WTC11 (cell line): ENCODE measurements at regions not wholly inside any gene's neighbourhood (a gene's known extent, or its start where the extent isn't known, plus 50 kb on each side); places are given as distances from the start of the nearest gene placed in this dataset.

ENCODE experiments used
- ATAC-seq: fragments of 200-7000 bp; cut with Tn5 transposase; 2 replicates; pipeline ENCODE4 v1.10.0; 2021; ENCODE audit warnings: mild to moderate bottlenecking, moderate library complexity
- CTCF ChIA-PET: fragments of 300-600 bp; sonication (Branson Sonifier 250); formaldehyde crosslinking; loops from one replicate; lab custom pipeline; 2021; ENCODE audit warnings: antibody characterized with exemption; lab: Charles Lee
- POLR2A ChIA-PET: fragments of 350-600 bp; sonication (Branson Sonifier 250); formaldehyde crosslinking; loops from one replicate; lab custom pipeline; 2021; ENCODE audit warnings: antibody characterized with exemption; lab: Charles Lee
- DNase-seq: peaks from one replicate; pipeline ENCODE4 v3.0.0; 2021; ENCODE audit warnings: low spot score
- H3K27ac Mint-ChIP-seq: 2 replicates; pipeline ENCODE4 v1.8.0; 2021; ENCODE audit warnings: mixed read lengths
- H3K27me3 Mint-ChIP-seq: 2 replicates; pipeline ENCODE4 v1.8.0; 2021; ENCODE audit warnings: low read depth, mild to moderate bottlenecking, moderate library complexity, mixed read lengths
- H3K36me3 Mint-ChIP-seq: 2 replicates; pipeline ENCODE4 v1.8.0; 2021; ENCODE audit warnings: mixed read lengths
- H3K4me1 Mint-ChIP-seq: 2 replicates; pipeline ENCODE4 v1.8.0; 2022; ENCODE audit warnings: mixed read lengths
- H3K4me3 Mint-ChIP-seq: 2 replicates; pipeline ENCODE4 v1.8.0; 2021; ENCODE audit warnings: mild to moderate bottlenecking, moderate library complexity, mixed read lengths
- H3K9me3 Mint-ChIP-seq: 2 replicates; pipeline ENCODE4 v1.8.0; 2021; ENCODE audit warnings: mixed read lengths
- ELF4 ChIP-seq: sonication (generic); formaldehyde crosslinking; IDR thresholded peaks from 2 replicates; pipeline ENCODE4 v1.8.1; 2022; ENCODE audit warnings: low read depth, mild to moderate bottlenecking, moderate library complexity, missing genetic modification reagents
- FOXP1 ChIP-seq: sonication (generic); formaldehyde crosslinking; IDR thresholded peaks from 2 replicates; pipeline ENCODE4 v1.8.0; 2022; ENCODE audit warnings: missing genetic modification reagents, mild to moderate bottlenecking, moderate library complexity, borderline replicate concordance
- MXD4 ChIP-seq: fragments of 250-450 bp; sonication (Bioruptor Pico); IDR thresholded peaks from 2 replicates; pipeline ENCODE4 v1.8.0; 2021; ENCODE audit warnings: mild to moderate bottlenecking, moderate library complexity, borderline replicate concordance
- MYBL2 ChIP-seq: sonication (generic); formaldehyde crosslinking; IDR thresholded peaks from 2 replicates; pipeline ENCODE4 v1.8.1; 2023; ENCODE audit warnings: mild to moderate bottlenecking, moderate library complexity, missing genetic modification reagents
- NR2C2 ChIP-seq: sonication (generic); formaldehyde crosslinking; IDR thresholded peaks from 2 replicates; pipeline ENCODE4 v1.8.0; 2022; ENCODE audit warnings: mild to moderate bottlenecking, missing genetic modification reagents
- OVOL2 ChIP-seq: fragments of 250-450 bp; sonication (Bioruptor Pico); IDR thresholded peaks from 2 replicates; pipeline ENCODE4 v1.9.0; 2021; ENCODE audit warnings: mild to moderate bottlenecking, borderline replicate concordance
- PRRX2 ChIP-seq: fragments of 250-450 bp; sonication (Bioruptor Pico); IDR thresholded peaks from 2 replicates; pipeline ENCODE4 v1.8.0; 2021; ENCODE audit warnings: mild to moderate bottlenecking
- RELA ChIP-seq: sonication (generic); formaldehyde crosslinking; IDR thresholded peaks from 2 replicates; pipeline ENCODE4 v1.8.1; 2022; ENCODE audit warnings: missing genetic modification reagents, mild to moderate bottlenecking, borderline replicate concordance
- RORB ChIP-seq: fragments of 250-450 bp; sonication (Bioruptor Pico); IDR thresholded peaks from 2 replicates; pipeline ENCODE4 v1.9.0; 2021; ENCODE audit warnings: mild to moderate bottlenecking
- SP1 ChIP-seq: sonication (generic); formaldehyde crosslinking; conservative IDR thresholded peaks from 2 replicates; pipeline ENCODE4 v1.8.1; 2022; ENCODE audit warnings: missing genetic modification reagents
- ZNF138 ChIP-seq: sonication (generic); formaldehyde crosslinking; conservative IDR thresholded peaks from 2 replicates; pipeline ENCODE4 v1.8.1; 2022; ENCODE audit warnings: mild to moderate bottlenecking, moderate library complexity, missing genetic modification reagents
- ZNF396 ChIP-seq: fragments of 250-450 bp; sonication (Bioruptor Pico); IDR thresholded peaks from 2 replicates; pipeline ENCODE4 v1.8.0; 2021; ENCODE audit warnings: mild to moderate bottlenecking, moderate library complexity, borderline replicate concordance
- ZNF416 ChIP-seq: fragments of 250-450 bp; sonication (Bioruptor Pico); IDR thresholded peaks from 2 replicates; pipeline ENCODE4 v1.9.0; 2021; ENCODE audit warnings: mild to moderate bottlenecking, inconsistent platforms
- TF ChIP-seq, protein P1 (sequence below): fragments of 250-450 bp; sonication (Bioruptor Pico); IDR thresholded peaks from 2 replicates; pipeline ENCODE4 v2.1.2; 2022; ENCODE audit warnings: mild to moderate bottlenecking, moderate library complexity
- TF ChIP-seq, protein P2 (sequence below): fragments of 200-600 bp; IDR thresholded peaks from 2 replicates; pipeline ENCODE4 v1.8.0; 2022; ENCODE audit warnings: antibody characterized with exemption
- TF ChIP-seq, protein P3 (sequence below): sonication (generic); formaldehyde crosslinking; IDR thresholded peaks from 2 replicates; pipeline ENCODE4 v1.8.0; 2022; ENCODE audit warnings: missing genetic modification reagents
- TF ChIP-seq, protein P4 (sequence below): fragments of 250-450 bp; sonication (Bioruptor Pico); conservative IDR thresholded peaks from 2 replicates; pipeline ENCODE4 v1.9.0; 2021; ENCODE audit warnings: mild to moderate bottlenecking
- TF ChIP-seq, protein P5 (sequence below): sonication (generic); formaldehyde crosslinking; IDR thresholded peaks from 2 replicates; pipeline ENCODE4 v1.8.1; 2023; ENCODE audit warnings: mild to moderate bottlenecking, missing genetic modification reagents
- TF ChIP-seq, protein P6 (sequence below): fragments of 250-450 bp; sonication (Bioruptor Pico); IDR thresholded peaks from 2 replicates; pipeline ENCODE4 v1.9.0; 2021; ENCODE audit warnings: mild to moderate bottlenecking

DNA sequence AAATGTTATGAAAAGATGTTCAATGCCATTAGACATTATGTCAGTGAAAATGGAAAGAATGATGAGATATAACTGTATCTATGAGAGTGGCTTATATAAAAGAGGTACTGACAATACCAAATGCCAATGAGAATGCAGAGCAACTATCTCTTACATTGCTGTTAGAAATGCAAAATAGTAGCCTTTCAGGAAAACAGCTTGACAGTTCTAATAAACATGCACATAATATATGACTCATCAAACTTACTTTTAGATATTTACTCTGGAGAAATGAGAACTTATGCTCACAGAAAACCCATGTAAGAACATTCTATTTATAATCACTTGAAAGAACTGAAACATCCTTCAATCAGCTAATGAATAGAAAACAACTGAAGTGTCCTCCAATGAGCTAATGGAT lies 996.7 kb upstream of the ADGRL4 start:
- H3K4me1 Mint-ChIP-seq: no peaks in the 10 kb centered on the region
- CTCF ChIA-PET: no interaction called here
- peaks cover 23% of the 10 kb centered on the region for H3K9me3 Mint-ChIP-seq
- H3K36me3 Mint-ChIP-seq: no peaks in the 10 kb centered on the region
- H3K4me3 Mint-ChIP-seq: no peak overlapping the region
- POLR2A ChIA-PET: no interaction called here
- no peaks in the 10 kb centered on the region for H3K27me3 Mint-ChIP-seq
- H3K27ac Mint-ChIP-seq: no peak overlapping the region
- TF ChIP-seq, protein P1, sequence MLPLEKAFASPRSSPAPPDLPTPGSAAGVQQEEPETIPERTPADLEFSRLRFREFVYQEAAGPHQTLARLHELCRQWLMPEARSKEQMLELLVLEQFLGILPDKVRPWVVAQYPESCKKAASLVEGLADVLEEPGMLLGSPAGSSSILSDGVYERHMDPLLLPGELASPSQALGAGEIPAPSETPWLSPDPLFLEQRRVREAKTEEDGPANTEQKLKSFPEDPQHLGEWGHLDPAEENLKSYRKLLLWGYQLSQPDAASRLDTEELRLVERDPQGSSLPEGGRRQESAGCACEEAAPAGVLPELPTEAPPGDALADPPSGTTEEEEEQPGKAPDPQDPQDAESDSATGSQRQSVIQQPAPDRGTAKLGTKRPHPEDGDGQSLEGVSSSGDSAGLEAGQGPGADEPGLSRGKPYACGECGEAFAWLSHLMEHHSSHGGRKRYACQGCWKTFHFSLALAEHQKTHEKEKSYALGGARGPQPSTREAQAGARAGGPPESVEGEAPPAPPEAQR (CRISPR knock-in tag): no peak
- TF ChIP-seq RORB: no peak
- TF ChIP-seq NR2C2 (CRISPR knock-in tag): no peak
- TF ChIP-seq ZNF396 (CRISPR knock-in tag): no peak
- TF ChIP-seq, protein P2, sequence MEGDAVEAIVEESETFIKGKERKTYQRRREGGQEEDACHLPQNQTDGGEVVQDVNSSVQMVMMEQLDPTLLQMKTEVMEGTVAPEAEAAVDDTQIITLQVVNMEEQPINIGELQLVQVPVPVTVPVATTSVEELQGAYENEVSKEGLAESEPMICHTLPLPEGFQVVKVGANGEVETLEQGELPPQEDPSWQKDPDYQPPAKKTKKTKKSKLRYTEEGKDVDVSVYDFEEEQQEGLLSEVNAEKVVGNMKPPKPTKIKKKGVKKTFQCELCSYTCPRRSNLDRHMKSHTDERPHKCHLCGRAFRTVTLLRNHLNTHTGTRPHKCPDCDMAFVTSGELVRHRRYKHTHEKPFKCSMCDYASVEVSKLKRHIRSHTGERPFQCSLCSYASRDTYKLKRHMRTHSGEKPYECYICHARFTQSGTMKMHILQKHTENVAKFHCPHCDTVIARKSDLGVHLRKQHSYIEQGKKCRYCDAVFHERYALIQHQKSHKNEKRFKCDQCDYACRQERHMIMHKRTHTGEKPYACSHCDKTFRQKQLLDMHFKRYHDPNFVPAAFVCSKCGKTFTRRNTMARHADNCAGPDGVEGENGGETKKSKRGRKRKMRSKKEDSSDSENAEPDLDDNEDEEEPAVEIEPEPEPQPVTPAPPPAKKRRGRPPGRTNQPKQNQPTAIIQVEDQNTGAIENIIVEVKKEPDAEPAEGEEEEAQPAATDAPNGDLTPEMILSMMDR: no peak
- TF ChIP-seq, protein P3, sequence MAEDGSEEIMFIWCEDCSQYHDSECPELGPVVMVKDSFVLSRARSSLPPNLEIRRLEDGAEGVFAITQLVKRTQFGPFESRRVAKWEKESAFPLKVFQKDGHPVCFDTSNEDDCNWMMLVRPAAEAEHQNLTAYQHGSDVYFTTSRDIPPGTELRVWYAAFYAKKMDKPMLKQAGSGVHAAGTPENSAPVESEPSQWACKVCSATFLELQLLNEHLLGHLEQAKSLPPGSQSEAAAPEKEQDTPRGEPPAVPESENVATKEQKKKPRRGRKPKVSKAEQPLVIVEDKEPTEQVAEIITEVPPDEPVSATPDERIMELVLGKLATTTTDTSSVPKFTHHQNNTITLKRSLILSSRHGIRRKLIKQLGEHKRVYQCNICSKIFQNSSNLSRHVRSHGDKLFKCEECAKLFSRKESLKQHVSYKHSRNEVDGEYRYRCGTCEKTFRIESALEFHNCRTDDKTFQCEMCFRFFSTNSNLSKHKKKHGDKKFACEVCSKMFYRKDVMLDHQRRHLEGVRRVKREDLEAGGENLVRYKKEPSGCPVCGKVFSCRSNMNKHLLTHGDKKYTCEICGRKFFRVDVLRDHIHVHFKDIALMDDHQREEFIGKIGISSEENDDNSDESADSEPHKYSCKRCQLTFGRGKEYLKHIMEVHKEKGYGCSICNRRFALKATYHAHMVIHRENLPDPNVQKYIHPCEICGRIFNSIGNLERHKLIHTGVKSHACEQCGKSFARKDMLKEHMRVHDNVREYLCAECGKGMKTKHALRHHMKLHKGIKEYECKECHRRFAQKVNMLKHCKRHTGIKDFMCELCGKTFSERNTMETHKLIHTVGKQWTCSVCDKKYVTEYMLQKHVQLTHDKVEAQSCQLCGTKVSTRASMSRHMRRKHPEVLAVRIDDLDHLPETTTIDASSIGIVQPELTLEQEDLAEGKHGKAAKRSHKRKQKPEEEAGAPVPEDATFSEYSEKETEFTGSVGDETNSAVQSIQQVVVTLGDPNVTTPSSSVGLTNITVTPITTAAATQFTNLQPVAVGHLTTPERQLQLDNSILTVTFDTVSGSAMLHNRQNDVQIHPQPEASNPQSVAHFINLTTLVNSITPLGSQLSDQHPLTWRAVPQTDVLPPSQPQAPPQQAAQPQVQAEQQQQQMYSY (CRISPR knock-in tag): no peak
- no peak for TF ChIP-seq OVOL2 (CRISPR knock-in tag)
- DNase-seq (no peak), ATAC-seq (no peak)

DNA sequence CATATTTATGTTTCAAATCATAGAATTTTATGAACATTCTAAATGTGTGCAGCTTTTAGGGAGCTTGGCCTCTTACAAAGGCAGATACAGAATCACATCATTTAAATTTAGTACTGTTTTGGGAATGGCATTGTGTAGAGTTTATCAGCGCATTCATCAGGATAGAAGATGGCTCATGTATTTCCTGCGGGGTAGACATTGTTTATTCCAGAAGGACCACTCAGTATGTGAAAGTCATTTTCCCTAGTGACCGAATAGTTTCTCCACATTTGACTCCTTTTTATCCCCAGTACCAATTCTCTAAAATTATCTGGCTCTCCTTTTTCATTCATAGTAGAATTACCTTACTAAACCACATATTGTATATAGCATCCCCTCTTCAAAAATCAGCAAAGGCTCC lies 981.9 kb upstream of the ADGRL4 start:
- H3K4me3 Mint-ChIP-seq: no peak overlapping the region
- no peak for TF ChIP-seq MXD4 (CRISPR knock-in tag)
- TF ChIP-seq RELA (CRISPR knock-in tag): no peak
- TF ChIP-seq, protein P4, sequence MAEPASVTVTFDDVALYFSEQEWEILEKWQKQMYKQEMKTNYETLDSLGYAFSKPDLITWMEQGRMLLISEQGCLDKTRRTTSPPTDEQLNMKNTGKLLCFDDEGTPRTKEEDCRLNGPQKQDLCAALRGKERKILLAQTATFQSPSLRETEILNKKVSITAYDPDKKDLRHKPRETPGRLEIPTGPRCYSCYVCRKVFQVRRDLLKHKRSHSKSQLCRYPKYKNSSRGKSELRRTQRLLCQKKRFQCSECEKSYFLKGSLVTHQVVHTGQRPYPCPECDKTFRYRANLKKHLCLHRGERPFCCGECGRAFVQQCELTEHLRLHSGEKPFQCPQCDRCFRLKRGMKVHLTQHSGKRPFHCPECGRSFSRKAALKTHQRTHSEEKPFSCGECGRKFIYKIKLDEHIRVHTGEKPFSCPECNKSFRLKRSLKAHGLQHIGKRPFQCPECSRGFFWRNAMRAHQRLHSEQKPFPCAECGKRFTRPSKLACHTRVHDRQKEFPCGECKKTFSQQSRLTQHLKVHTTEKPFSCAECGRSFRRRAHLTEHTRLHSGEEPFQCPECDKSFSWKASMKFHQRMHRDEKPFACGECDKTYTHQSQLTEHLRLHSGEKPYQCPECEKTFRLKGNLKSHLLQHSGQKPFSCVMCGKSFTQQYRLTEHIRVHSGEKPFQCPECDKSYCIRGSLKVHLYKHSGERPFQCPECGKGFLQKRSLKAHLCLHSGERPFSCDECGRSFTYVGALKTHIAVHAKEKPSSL (CRISPR knock-in tag): no peak
- TF ChIP-seq MYBL2: no peak
- no peak for TF ChIP-seq ELF4 (CRISPR knock-in tag)
- TF ChIP-seq PRRX2 (CRISPR knock-in tag): no peak
- no peak for TF ChIP-seq ZNF416
- no peak for TF ChIP-seq SP1 (CRISPR knock-in tag)
- TF ChIP-seq ZNF138 (CRISPR knock-in tag): no peak
- TF ChIP-seq, protein P5, sequence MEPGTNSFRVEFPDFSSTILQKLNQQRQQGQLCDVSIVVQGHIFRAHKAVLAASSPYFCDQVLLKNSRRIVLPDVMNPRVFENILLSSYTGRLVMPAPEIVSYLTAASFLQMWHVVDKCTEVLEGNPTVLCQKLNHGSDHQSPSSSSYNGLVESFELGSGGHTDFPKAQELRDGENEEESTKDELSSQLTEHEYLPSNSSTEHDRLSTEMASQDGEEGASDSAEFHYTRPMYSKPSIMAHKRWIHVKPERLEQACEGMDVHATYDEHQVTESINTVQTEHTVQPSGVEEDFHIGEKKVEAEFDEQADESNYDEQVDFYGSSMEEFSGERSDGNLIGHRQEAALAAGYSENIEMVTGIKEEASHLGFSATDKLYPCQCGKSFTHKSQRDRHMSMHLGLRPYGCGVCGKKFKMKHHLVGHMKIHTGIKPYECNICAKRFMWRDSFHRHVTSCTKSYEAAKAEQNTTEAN (CRISPR knock-in tag): no peak
- TF ChIP-seq RORB: no peak
- TF ChIP-seq, protein P6, sequence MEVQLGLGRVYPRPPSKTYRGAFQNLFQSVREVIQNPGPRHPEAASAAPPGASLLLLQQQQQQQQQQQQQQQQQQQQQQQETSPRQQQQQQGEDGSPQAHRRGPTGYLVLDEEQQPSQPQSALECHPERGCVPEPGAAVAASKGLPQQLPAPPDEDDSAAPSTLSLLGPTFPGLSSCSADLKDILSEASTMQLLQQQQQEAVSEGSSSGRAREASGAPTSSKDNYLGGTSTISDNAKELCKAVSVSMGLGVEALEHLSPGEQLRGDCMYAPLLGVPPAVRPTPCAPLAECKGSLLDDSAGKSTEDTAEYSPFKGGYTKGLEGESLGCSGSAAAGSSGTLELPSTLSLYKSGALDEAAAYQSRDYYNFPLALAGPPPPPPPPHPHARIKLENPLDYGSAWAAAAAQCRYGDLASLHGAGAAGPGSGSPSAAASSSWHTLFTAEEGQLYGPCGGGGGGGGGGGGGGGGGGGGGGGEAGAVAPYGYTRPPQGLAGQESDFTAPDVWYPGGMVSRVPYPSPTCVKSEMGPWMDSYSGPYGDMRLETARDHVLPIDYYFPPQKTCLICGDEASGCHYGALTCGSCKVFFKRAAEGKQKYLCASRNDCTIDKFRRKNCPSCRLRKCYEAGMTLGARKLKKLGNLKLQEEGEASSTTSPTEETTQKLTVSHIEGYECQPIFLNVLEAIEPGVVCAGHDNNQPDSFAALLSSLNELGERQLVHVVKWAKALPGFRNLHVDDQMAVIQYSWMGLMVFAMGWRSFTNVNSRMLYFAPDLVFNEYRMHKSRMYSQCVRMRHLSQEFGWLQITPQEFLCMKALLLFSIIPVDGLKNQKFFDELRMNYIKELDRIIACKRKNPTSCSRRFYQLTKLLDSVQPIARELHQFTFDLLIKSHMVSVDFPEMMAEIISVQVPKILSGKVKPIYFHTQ (CRISPR knock-in tag): no peak
- TF ChIP-seq FOXP1 (CRISPR knock-in tag): no peak
- TF ChIP-seq, all 79 proteins: peak for 0
- ChIA-PET CTCF (no interaction called here), POLR2A (no interaction called here)
- Mint-ChIP-seq H3K4me1 (peaks cover 6% of the 10 kb centered on the region), H3K27ac (no peak overlapping the region), H3K36me3 (no peaks in the 10 kb centered on the region), H3K9me3 (no peaks in the 10 kb centered on the region), H3K27me3 (no peaks in the 10 kb centered on the region)
- no peak for ATAC-seq
- no peak for DNase-seq
